Uterus (tissue), 3 donors: ENCODE measurements at regions not wholly inside any gene's neighbourhood (a gene's known extent, or its start where the extent isn't known, plus 50 kb on each side); places are given as distances from the start of the nearest gene placed in this dataset.

Experiments
- DNase-seq, 2 donors: peaks; one replicate each; pipeline ENCODE4 v3.0.0-alpha.2; 2019 to 2020
- H3K27ac ChIP-seq, 2 donors: fragments of 200-600 bp; sonication (generic); 1 replicate in 1 of 2; 2 replicates in 1 of 2; pipeline ENCODE4 v1.5.1; 2016 to 2018
- H3K27me3 ChIP-seq, 2 donors: fragments of 200-600 bp; sonication (generic); one replicate each; pipeline ENCODE4 v1.5.1; 2018 to 2019; ENCODE audit warnings: control low read depth in 1 of 2
- H3K36me3 ChIP-seq, 2 donors: fragments of 200-600 bp; sonication (generic); one replicate each; pipeline ENCODE4 v1.5.1; 2019; ENCODE audit warnings: control low read depth in 1 of 2
- H3K4me1 ChIP-seq, 2 donors: fragments of 200-600 bp; sonication (generic); one replicate each; pipeline ENCODE4 v1.5.1; 2018 to 2019; ENCODE audit warnings: control low read depth in 1 of 2
- H3K4me3 ChIP-seq, 2 donors: fragments of 200-600 bp; sonication (generic); 1 replicate in 1 of 2; 2 replicates in 1 of 2; pipeline ENCODE4 v1.5.1; 2018 to 2019; ENCODE audit warnings: mild to moderate bottlenecking in 1 of 2
- H3K9me3 ChIP-seq, 2 donors: fragments of 200-600 bp; sonication (generic); one replicate each; pipeline ENCODE4 v1.5.1; 2019; ENCODE audit warnings: control low read depth in 1 of 2
- CTCF ChIP-seq, 4 experiments: fragments of 200-600 bp in 2 of 4; fragments of 450-650 bp in 2 of 4; sonication (generic) in 2 of 4; IDR thresholded peaks; one replicate each; pipeline ENCODE4 v1.5.1; 2016 to 2019; ENCODE audit warnings: antibody characterized with exemption in 4 of 4, mild to moderate bottlenecking in 2 of 4, moderate library complexity in 1 of 4
- POLR2A ChIP-seq, 2 donors: fragments of 450-650 bp; IDR thresholded peaks; one replicate each; pipeline ENCODE4 v1.6.1; 2016; ENCODE audit warnings: antibody characterized with exemption in 2 of 2, mild to moderate bottlenecking in 1 of 2, moderate library complexity in 1 of 2
- intact Hi-C: fragments of 100-400 bp; cut with DNase I; formaldehyde crosslinking; loops from one replicate; pipeline ENCODE4 v1.15.1; 2023; ENCODE audit warnings: low total_unique reads
- donor health status: DM: yes; HTN: yes; CAD: no.

DNA sequence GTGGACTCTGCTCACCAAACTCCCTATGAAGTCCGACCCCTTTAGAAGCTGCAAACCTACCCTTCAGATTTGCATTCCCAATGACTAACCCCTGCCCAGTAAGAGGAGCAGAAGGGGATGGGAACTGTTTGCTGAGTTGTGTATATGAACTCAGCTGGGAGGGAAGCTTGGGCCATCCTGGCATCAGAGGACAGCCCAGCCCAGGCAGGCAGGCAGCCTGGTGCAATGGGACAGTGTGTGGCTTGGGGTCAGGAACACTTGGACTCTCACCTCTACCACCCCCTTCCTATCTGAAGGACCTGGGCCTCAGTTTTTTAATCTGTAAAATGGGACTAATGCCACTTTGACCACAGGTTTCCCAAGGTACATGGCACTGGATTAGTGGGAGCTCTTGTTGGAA lies 147.4 kb upstream of the GPR26 start:
- Histone ChIP-seq H3K9me3 (no peaks in the 10 kb centered on the region), H3K4me1 (no peaks in the 10 kb centered on the region), H3K27me3 (no peaks in the 10 kb centered on the region), H3K36me3 (no peaks in the 10 kb centered on the region), H3K27ac (no peak overlapping the region), H3K4me3 (no peak overlapping the region)
- TF ChIP-seq CTCF (IDR thresholded peaks at IDR 0.05) (no peak), POLR2A (IDR thresholded peaks at IDR 0.05) (no peak)
- DNase-seq: no peak
- intact Hi-C loops: no loop called here

- Histone ChIP-seq H3K36me3 (no peaks in the 10 kb centered on the region), H3K27me3 (no peaks in the 10 kb centered on the region), H3K4me3 (no peak overlapping the region), H3K4me1 (no peaks in the 10 kb centered on the region), H3K27ac (no peak overlapping the region), H3K9me3 (no peaks in the 10 kb centered on the region)
- no peak for DNase-seq
- intact Hi-C loops: no loop called here
- TF ChIP-seq CTCF (IDR thresholded peaks at IDR 0.05): no peak
- TF ChIP-seq POLR2A (IDR thresholded peaks at IDR 0.05): no peak
Observed at GRCh38 chr10:123519861-123520260, 146.3 kb upstream of the GPR26 start.

DNA sequence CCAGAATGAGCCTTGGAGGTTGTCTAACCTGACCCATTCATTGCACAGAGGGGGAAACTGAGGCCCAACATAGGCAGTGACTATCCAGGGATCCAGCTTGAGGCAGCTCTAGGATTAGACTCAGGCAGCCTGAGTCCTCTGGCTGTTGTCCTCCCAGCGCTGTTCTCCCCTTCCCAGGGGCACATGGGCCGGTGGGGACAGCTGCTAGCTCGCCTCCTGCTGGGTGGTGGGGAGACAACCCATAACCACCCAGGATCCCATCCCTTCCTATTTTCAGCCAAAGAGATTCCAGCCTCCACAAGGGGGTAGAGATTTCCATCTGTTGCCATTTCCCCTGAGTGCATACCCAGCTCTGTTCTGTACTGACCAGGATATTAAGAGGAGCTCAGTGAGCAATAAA lies 145.1 kb upstream of the GPR26 start:
- H3K27me3 ChIP-seq: no peaks in the 10 kb centered on the region
- DNase-seq: no peak

GRCh38 chr10:123521556-123521955 lies 144.6 kb upstream of the GPR26 start:
- TF ChIP-seq POLR2A (IDR thresholded peaks at IDR 0.05) (no peak), CTCF (IDR thresholded peaks at IDR 0.05) (no peak)
- Histone ChIP-seq H3K27ac (no peak overlapping the region), H3K9me3 (no peaks in the 10 kb centered on the region), H3K36me3 (no peaks in the 10 kb centered on the region), H3K27me3 (no peaks in the 10 kb centered on the region), H3K4me1 (no peaks in the 10 kb centered on the region), H3K4me3 (no peak overlapping the region)
- intact Hi-C loops: no loop called here
- no peak for DNase-seq

More for the DNA sequence above, 145.1 kb upstream of the GPR26 start:
- TF ChIP-seq POLR2A (IDR thresholded peaks at IDR 0.05) (no peak), CTCF (IDR thresholded peaks at IDR 0.05) (no peak)
- Histone ChIP-seq H3K4me1 (no peaks in the 10 kb centered on the region), H3K36me3 (no peaks in the 10 kb centered on the region), H3K27ac (no peak overlapping the region), H3K9me3 (no peaks in the 10 kb centered on the region), H3K4me3 (no peak overlapping the region)
- intact Hi-C loops: no loop called here

- no peak overlapping the region for H3K27ac ChIP-seq
- intact Hi-C loops: no loop called here
- TF ChIP-seq POLR2A (IDR thresholded peaks at IDR 0.05): no peak
- TF ChIP-seq CTCF (IDR thresholded peaks at IDR 0.05): no peak
- H3K27me3 ChIP-seq: no peaks in the 10 kb centered on the region
- H3K36me3 ChIP-seq: no peaks in the 10 kb centered on the region
- H3K4me1 ChIP-seq: no peaks in the 10 kb centered on the region
- DNase-seq: no peak
- H3K4me3 ChIP-seq: no peak overlapping the region
- H3K9me3 ChIP-seq: no peaks in the 10 kb centered on the region
Observed at GRCh38 chr10:123522702-123523312, 143.3 kb upstream of the GPR26 start.
